Neuronal stem cell (in vitro differentiated cells): ENCODE measurements at regions not wholly inside any gene's neighbourhood (a gene's known extent, or its start where the extent isn't known, plus 50 kb on each side); places are given as distances from the start of the nearest gene placed in this dataset.
A peak's percentile ranks its signal among the peaks of the same experiment; 100 is the strongest.

Experiments
- DNase-seq: peaks from one replicate; pipeline ENCODE4 v3.0.0-alpha.2; 2013; ENCODE audit warnings: low spot score
- H2AFZ ChIP-seq: one replicate; pipeline ENCODE4 v1.6.1; 2013; ENCODE audit warnings: mild to moderate bottlenecking, low read length, inconsistent platforms
- H2AK5ac ChIP-seq: 2 replicates; pipeline ENCODE4 v1.6.1; 2013; ENCODE audit warnings: low read depth, mild to moderate bottlenecking, inconsistent platforms, low read length, moderate library complexity, mixed read lengths
- H2BK120ac ChIP-seq: 2 replicates; pipeline ENCODE4 v1.6.1; 2013; ENCODE audit warnings: low read depth, mild to moderate bottlenecking, inconsistent platforms, low read length, moderate library complexity, mixed read lengths
- H2BK12ac ChIP-seq: one replicate; pipeline ENCODE4 v1.6.1; 2013; ENCODE audit warnings: low read length, inconsistent platforms
- H2BK15ac ChIP-seq: 2 replicates; pipeline ENCODE4 v1.6.1; 2013; ENCODE audit warnings: mild to moderate bottlenecking, low read length, inconsistent platforms, mixed read lengths
- H2BK5ac ChIP-seq: one replicate; pipeline ENCODE4 v1.6.1; 2013; ENCODE audit warnings: inconsistent platforms, mild to moderate bottlenecking, low read length, moderate library complexity
- H3K14ac ChIP-seq: one replicate; pipeline ENCODE4 v1.6.1; 2013; ENCODE audit warnings: low read length, inconsistent platforms
- H3K18ac ChIP-seq: 2 replicates; pipeline ENCODE4 v1.6.1; 2013; ENCODE audit warnings: low read length, inconsistent platforms
- H3K23ac ChIP-seq: 2 replicates; pipeline ENCODE4 v1.6.1; 2013; ENCODE audit warnings: low read depth, mild to moderate bottlenecking, mixed read lengths, low read length, inconsistent platforms; ENCODE audit not compliant: poor library complexity
- H3K27ac ChIP-seq: replicated peaks from 3 replicates; pipeline ENCODE4 v1.5.1; 2013; ENCODE audit warnings: low read length, inconsistent platforms
- H3K27me3 ChIP-seq, 3 experiments: 2 replicates each; pipeline ENCODE4 v1.6.1; 2013; ENCODE audit warnings: low read length in 3 of 3, mild to moderate bottlenecking in 2 of 3, inconsistent platforms in 1 of 3, low read depth in 1 of 3, mixed read lengths in 1 of 3, moderate library complexity in 1 of 3; ENCODE audit not compliant: control insufficient read depth in 3 of 3, insufficient read depth in 3 of 3
- H3K36me3 ChIP-seq, 2 donors: replicated peaks in 1 of 2; 2 replicates each; pipeline ENCODE4 v1.6.1; 2013; ENCODE audit warnings: low read length in 2 of 2; ENCODE audit not compliant: control insufficient read depth in 2 of 2, insufficient read depth in 2 of 2
- H3K4ac ChIP-seq: 2 replicates; pipeline ENCODE4 v1.6.1; 2013; ENCODE audit warnings: inconsistent platforms, mild to moderate bottlenecking, low read length, moderate library complexity
- H3K4me1 ChIP-seq, 2 donors: 1 replicate in 1 of 2; 2 replicates in 1 of 2; pipeline ENCODE4 v1.6.1; 2013; ENCODE audit warnings: low read length in 2 of 2, low read depth in 1 of 2; ENCODE audit not compliant: control insufficient read depth in 2 of 2, insufficient read depth in 1 of 2
- H3K4me2 ChIP-seq: one replicate; pipeline ENCODE4 v1.6.1; 2013; ENCODE audit warnings: mild to moderate bottlenecking, low read length, inconsistent platforms; ENCODE audit not compliant: insufficient read depth, poor library complexity, severe bottlenecking
- H3K4me3 ChIP-seq, 2 donors: 2 replicates each; pipeline ENCODE4 v1.5.1; 2013; ENCODE audit warnings: low read length in 2 of 2, mild to moderate bottlenecking in 2 of 2, inconsistent platforms in 1 of 2, moderate library complexity in 1 of 2
- H3K79me1 ChIP-seq: one replicate; pipeline ENCODE4 v1.6.1; 2013; ENCODE audit warnings: low read depth, mild to moderate bottlenecking, inconsistent platforms, low read length, moderate library complexity
- H3K9ac ChIP-seq: one replicate; pipeline ENCODE4 v1.6.1; 2013; ENCODE audit warnings: mild to moderate bottlenecking, low read depth, low read length, inconsistent platforms; ENCODE audit not compliant: poor library complexity
- H3K9me3 ChIP-seq, 2 donors: replicated peaks in 1 of 2; 2 replicates each; pipeline versions ENCODE3 to v1.6.1; 2013; ENCODE audit warnings: low read length in 2 of 2, mild to moderate bottlenecking in 2 of 2, inconsistent platforms in 1 of 2, low read depth in 1 of 2, mixed read lengths in 1 of 2, moderate library complexity in 1 of 2; ENCODE audit not compliant: control insufficient read depth in 2 of 2, insufficient read depth in 1 of 2
- H4K8ac ChIP-seq: one replicate; pipeline ENCODE4 v1.6.1; 2013; ENCODE audit warnings: low read depth, mild to moderate bottlenecking, inconsistent platforms, low read length, moderate library complexity
- H4K91ac ChIP-seq: one replicate; pipeline ENCODE4 v1.6.1; 2013; ENCODE audit warnings: low read length, low read depth, mild to moderate bottlenecking, inconsistent platforms; ENCODE audit not compliant: poor library complexity
- WGBS, 2 donors: extraction: QIAGEN DNeasy Blood & Tissue Kit; methylation state at CpG; one replicate each; pipeline ENCODE4 v1.1.7; 2013; ENCODE audit warnings: missing lambda C conversion rate in 2 of 2, mixed read lengths in 1 of 2; ENCODE audit not compliant: insufficient read length in 2 of 2, insufficient replicate concordance in 1 of 2; ENCODE audit errors: extremely low coverage in 2 of 2; 5-methylcytosine and 5-hydroxymethylcytosine counted together

DNA sequence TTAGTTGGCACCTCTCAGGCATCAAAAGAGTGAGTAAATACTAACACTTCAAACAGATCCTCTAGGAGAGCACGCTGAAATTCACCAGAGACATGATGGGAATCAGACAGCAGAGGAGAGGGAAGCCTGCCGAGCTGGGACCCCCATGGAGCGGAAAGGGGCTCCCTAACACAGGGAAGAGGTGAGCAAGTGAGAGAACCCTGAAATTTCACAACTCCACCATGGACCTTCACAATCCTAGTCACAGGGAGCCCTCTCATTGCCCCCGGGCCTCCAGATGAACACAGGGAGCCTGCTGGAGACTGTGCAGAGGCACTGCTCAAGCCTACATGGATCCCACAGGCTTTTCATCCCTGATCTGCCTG lies 59.2 kb upstream of the ANTXRL start:
- no peak overlapping the region for H4K91ac ChIP-seq
- no peak overlapping the region for H3K9ac ChIP-seq
- H2BK12ac ChIP-seq: no peak overlapping the region
- H3K36me3 ChIP-seq: no peaks in the 10 kb centered on the region
- H4K8ac ChIP-seq: no peak overlapping the region
- H3K4me2 ChIP-seq: no peak overlapping the region
- H3K9me3 ChIP-seq: peaks cover 0 to 4% of the 10 kb centered on the region in 2 donors
- peaks cover 0 to 6% of the 10 kb centered on the region in 2 donors for H3K4me1 ChIP-seq
- no CpG with 5 or more reads among the region's 4 CpGs for WGBS, 2 donors
- H3K27ac ChIP-seq: no peak overlapping the region
- no peak overlapping the region for H3K4me3 ChIP-seq
- no peaks in the 10 kb centered on the region for H3K27me3 ChIP-seq
- H3K23ac ChIP-seq: no peak overlapping the region
- no peak overlapping the region for H2BK15ac ChIP-seq
- H2AK5ac ChIP-seq: no peak overlapping the region
- no peak overlapping the region for H3K4ac ChIP-seq
- no peak overlapping the region for H3K18ac ChIP-seq
- H3K79me1 ChIP-seq: no peaks in the 10 kb centered on the region
- H2BK120ac ChIP-seq: no peak overlapping the region
- H2AFZ ChIP-seq: no peak overlapping the region
- DNase-seq: no peak
- H3K14ac ChIP-seq: no peak overlapping the region
- no peak overlapping the region for H2BK5ac ChIP-seq

DNA sequence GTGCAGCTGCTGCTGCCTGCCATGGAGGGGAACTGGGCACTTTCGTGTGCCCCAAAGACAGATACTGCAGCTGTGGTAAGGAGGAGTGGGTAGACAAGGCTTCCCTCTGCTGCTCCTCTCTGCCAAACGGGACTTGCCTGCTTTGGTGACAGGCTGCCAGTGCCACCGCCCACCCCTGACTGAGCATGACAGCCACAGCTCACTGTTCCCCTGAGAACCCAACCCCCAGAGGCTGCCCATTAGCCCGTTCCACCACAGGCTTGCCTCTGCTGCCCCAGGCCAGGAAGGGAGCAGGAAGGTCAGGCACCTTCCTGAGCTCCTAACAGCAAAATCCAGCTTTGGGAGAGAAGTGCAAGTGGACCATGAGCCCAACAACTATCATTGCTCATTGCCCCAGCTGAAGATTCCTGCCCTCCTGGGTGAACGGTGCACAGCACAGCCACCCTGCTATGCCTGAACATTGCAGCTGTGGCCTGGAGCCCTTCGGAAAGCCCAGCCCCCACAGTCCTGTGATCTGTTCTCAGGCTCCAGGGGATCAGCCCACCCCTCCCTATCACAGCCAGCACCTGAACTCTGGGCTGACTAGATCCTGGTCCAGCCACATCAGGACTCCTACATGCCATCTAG lies 58.7 kb upstream of the ANTXRL start:
- Histone ChIP-seq H2BK5ac (no peak overlapping the region), H2BK15ac (peak overlapping the region; percentile 2), H3K4me2 (no peak overlapping the region), H3K79me1 (no peaks in the 10 kb centered on the region), H3K23ac (no peak overlapping the region), H4K91ac (no peak overlapping the region), H3K14ac (no peak overlapping the region), H2BK12ac (no peak overlapping the region), H2AK5ac (peak overlapping the region; percentile 82), H3K4me1 (peaks cover 0 to 6% of the 10 kb centered on the region in 2 donors), H3K27ac (no peak overlapping the region), H3K4me3 (no peak overlapping the region), H4K8ac (no peak overlapping the region), H3K36me3 (no peaks in the 10 kb centered on the region), H3K9ac (no peak overlapping the region), H3K9me3 (peaks cover 0 to 3% of the 10 kb centered on the region in 2 donors), H3K18ac (peak overlapping the region; percentile 11), H3K4ac (no peak overlapping the region), H2BK120ac (no peak overlapping the region), H3K27me3 (no peaks in the 10 kb centered on the region), H2AFZ (no peak overlapping the region)
- no peak for DNase-seq
- no CpG with 5 or more reads among the region's 6 CpGs for WGBS, 2 donors

DNA sequence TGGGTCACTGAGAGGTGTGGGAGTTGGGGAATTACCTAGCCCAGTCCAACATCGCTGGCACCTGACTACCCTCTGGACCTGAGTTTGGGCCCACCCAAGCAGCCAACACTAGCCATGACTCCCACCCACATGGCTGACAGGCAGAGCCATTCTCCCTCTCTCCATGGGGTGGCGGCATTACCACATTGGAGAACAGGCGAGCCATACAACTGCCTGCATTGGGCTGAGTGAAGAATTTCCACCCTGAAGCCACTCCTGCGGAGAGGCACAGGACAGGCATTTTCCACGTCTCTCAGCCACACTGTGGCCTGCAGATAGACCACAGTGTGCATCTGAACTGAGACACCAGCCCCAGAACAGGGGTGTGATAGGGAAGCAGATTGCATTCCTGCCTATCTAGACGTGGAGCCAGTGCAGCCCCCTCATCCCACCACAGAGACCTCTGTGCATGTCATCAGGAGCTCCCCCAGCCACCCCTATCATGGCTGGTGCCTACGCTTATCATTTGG lies 58.2 kb upstream of the ANTXRL start:
- Histone ChIP-seq H3K18ac (peak overlapping the region; percentile 29), H3K9me3 (no peaks in the 10 kb centered on the region), H2AK5ac (no peak overlapping the region), H4K8ac (no peak overlapping the region), H4K91ac (no peak overlapping the region), H2BK12ac (no peak overlapping the region), H3K14ac (no peak overlapping the region), H3K9ac (no peak overlapping the region), H2BK15ac (peak overlapping the region; percentile 2), H3K79me1 (no peaks in the 10 kb centered on the region), H3K4me2 (no peak overlapping the region), H3K4ac (no peak overlapping the region), H2AFZ (peak overlapping the region; percentile 8), H2BK5ac (no peak overlapping the region), H3K36me3 (no peaks in the 10 kb centered on the region), H3K4me1 (peaks cover 0 to 6% of the 10 kb centered on the region in 2 donors), H2BK120ac (no peak overlapping the region), H3K27ac (no peak overlapping the region), H3K4me3 (no peak overlapping the region), H3K23ac (no peak overlapping the region), H3K27me3 (no peaks in the 10 kb centered on the region)
- WGBS, 2 donors: no CpG with 5 or more reads among the region's 7 CpGs
- DNase-seq: peak; percentile 83

DNA sequence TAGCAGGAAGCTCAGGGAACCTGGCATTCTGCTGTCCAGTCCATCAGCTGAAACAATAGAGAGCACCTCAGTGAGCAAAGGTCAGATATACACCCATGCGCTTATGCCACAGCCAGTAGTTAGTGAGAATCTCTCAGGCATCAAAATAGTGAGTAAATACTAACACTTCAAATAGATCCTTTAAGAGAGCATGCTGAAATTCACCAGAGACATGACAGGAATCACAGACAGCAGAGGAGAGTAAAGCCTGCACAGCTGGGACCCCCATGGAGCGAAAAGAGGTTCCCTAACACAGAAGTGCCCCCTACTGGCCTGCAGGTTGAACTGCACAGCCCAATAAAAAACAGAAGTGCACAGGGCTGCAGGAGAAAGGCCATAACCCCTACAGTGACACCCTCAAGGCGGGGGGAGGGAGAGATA lies 57.6 kb upstream of the ANTXRL start:
- no peak overlapping the region for H2BK120ac ChIP-seq
- no peak overlapping the region for H3K4me3 ChIP-seq
- no peak overlapping the region for H4K91ac ChIP-seq
- H3K9ac ChIP-seq: no peak overlapping the region
- no peak overlapping the region for H3K23ac ChIP-seq
- H2BK12ac ChIP-seq: no peak overlapping the region
- H2BK5ac ChIP-seq: no peak overlapping the region
- H3K27me3 ChIP-seq: no peaks in the 10 kb centered on the region
- H3K4me2 ChIP-seq: no peak overlapping the region
- H3K18ac ChIP-seq: no peak overlapping the region
- no peak overlapping the region for H3K27ac ChIP-seq
- DNase-seq: peak; percentile 47
- H3K36me3 ChIP-seq: no peaks in the 10 kb centered on the region
- H2BK15ac ChIP-seq: no peak overlapping the region
- no peak overlapping the region for H3K14ac ChIP-seq
- no peaks in the 10 kb centered on the region for H3K79me1 ChIP-seq
- H3K9me3 ChIP-seq: no peaks in the 10 kb centered on the region
- H3K4me1 ChIP-seq: peaks cover 0 to 6% of the 10 kb centered on the region in 2 donors
- no peak overlapping the region for H2AFZ ChIP-seq
- H4K8ac ChIP-seq: no peak overlapping the region
- no CpG with 5 or more reads among the region's 3 CpGs for WGBS, 2 donors
- H3K4ac ChIP-seq: no peak overlapping the region
- no peak overlapping the region for H2AK5ac ChIP-seq
